ENCODE measurements at regions not wholly inside any gene's neighbourhood (a gene's known extent, or its start where the extent isn't known, plus 50 kb on each side); places are given as distances from the start of the nearest gene placed in this dataset.
"Not testable (repeated sequence)": the region's sequence is repeated elsewhere in the genome, so short reads cannot be mapped to it uniquely, and the experiment has no call there.

- DNase-seq: peak; percentile 90 to 96 (median 94)
Measured at GRCh38 chr2:7430869-7431641, 513.8 kb downstream of the RNF144A start.

DNA sequence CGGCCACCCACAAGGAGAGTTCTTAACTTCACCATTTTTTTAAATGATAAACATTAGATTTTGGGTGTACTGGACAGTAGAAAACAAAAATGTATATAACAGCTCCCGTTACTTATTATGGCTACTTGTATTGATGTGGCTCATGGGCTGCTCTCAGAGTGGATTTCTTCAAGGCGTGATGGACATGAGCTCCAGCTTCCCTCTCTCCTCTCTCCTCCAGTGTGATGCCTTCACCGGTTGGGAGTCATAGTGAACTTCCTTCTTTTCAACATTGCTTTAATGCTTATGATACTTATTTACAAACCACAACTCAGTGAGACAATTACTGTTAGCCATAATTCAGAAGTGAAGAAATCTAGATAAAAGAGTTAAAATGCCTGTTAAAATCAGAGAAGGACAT lies 515.2 kb downstream of the RNF144A start:
- peak; percentile 64 to 86 (median 78) for DNase-seq

- DNase-seq: peak in 1 of 4 experiments; percentile 15
Measured at GRCh38 chr2:7436096-7436906, 519.1 kb downstream of the RNF144A start.

GRCh38 chr2:7437141-7437540 lies 519.9 kb downstream of the RNF144A start:
- no peak for DNase-seq

DNA sequence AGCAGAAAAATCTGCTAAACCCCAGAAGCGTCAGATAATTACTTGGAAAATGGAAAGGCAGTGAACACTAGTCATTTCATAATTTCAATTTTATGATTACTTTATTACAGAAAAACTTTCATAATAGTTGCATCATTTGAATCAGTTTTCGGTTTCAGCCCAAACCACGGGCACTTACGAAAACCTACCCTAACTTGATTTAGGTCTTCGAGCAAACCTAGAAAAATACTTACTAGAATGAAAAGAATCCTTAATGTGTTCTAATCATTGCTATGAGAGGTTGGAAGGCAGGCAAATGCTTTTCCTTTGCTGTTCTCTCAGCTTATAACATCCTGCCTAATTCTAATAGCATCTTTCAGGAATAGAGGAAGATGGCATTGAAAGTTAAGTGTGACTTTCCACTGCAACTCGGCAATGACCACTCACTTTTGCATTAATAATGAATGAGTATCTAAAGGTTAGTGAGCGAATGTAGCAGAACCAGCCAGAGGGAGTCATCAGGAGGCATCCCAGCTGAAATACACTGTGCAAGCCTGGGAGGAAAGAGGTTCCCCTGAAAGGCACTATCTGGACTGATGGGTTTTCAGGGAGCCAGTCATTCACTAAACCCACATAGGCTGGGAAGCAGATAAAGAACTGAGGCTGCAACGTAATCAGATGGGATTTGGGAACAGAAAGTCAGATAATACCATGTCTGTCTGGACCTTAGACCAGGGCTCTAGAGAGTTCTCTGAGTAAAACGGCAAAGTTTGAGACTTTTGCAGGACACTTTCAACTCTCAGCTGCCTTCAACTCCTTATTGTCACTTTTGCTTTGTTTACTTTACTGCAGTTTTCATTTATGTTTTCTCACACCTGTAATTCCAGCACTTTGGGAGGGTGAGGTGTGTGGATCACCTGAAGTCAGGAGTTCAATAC lies 520.8 kb downstream of the RNF144A start:
- peak in 2 of 4 experiments; percentile 13 to 18 for DNase-seq

GRCh38 chr2:7438855-7439254 lies 521.6 kb downstream of the RNF144A start:
- no peak for DNase-seq

DNA sequence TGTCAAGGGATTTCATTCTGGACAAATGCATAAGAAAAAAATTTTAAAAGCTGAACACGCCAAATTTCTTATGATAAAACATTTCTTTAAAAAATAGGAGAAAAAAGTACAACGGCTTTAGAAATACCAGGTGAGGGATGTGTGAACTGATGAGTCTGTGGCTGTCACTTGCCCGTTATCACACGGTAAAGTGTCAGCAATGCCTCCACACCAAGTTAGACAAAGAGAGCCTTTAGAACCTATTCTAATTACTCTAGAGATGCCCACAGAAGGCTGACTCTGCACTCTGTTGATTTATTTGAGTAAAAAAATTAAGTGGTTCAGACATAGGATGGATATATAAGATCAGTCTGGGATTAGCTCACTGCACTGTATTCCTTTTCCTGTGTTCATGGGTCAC lies 523.8 kb downstream of the RNF144A start:
- no peak for DNase-seq

DNA sequence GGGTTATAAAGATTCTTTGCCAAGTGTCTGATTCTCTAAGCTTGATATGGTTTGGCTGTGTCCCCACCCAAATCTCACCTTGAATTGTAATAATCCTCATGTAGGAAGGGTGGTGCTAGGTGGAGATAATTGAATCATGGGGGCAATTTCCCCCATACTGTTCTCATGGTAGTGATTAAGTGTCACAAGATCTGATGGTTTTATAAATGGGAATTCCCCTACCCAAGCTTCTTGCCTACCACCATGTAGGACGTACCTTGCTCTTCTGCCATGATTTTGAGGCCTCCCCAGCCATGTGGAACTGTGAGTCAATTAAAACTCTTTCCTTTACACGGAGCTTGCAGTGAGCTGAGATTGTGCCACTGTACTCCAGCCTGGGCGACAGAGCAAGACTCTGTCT lies 524.6 kb downstream of the RNF144A start:
- DNase-seq: not testable (repeated sequence)

- no peak for DNase-seq
Measured at GRCh38 chr2:7444626-7445025, 527.4 kb downstream of the RNF144A start.

DNA sequence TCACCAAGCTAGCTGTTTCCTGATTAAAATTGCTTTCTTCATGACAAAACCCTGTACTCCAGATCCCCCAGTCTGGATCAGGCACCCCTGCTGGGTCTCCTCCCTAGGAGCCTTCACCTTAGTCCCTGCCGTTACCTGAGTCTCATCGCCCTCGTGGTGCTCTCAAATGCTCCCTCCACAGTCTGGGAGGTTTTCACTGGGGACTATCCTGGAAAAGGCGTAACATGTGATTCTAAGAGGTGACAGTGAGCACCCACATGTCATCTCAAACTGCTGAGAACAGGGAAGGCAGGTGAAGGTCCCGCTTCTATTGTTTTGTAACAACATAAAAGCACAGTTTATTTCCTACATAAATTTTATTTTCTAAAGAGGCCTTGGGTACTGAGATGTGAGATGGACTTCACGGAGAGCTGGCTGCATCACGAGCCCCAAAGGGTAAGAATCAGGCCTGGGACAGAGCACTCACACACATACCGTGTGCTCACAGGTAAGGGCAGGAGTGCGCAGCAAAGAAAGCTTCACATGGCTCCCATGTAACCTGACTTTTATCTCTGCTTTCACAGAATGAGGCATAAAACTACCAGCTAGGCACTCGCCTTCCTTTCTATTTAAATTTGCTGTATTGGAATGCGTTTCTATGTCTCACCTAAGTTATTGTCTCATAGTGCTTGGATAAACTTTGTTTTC lies 531.5 kb downstream of the RNF144A start:
- no peak for DNase-seq

- DNase-seq: no peak
Measured at GRCh38 chr2:7449298-7449697, 532.1 kb downstream of the RNF144A start.

DNA sequence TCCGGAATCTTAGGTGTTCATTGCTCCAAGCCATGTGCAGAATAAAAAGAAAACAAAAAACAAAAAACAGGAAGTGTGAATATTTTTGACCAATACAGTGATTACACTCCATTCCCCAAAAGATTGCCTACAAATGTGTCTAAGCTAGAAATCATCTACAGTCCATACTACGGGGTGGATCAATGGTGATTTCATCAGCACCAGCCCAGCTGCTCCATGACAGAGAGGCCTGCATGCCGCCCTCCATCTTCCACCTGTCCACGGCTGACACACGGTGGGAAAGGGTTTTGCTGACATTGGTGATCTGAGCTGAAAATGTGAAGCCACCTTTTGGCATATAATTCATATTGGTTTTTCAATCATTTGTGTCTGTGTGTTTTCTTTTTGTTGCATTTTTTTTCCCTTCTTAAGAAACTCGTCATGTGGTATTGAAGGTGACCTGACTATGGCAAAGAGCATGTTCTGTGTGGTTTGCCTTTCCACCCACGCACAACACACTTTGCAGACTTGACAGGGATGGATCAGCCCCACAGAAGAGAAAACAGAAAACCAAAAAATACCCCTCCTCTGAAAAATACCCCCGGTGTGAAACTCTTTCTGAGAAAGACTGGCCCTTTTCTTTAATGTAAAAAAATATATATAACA lies 533.1 kb downstream of the RNF144A start:
- DNase-seq: no peak

DNA sequence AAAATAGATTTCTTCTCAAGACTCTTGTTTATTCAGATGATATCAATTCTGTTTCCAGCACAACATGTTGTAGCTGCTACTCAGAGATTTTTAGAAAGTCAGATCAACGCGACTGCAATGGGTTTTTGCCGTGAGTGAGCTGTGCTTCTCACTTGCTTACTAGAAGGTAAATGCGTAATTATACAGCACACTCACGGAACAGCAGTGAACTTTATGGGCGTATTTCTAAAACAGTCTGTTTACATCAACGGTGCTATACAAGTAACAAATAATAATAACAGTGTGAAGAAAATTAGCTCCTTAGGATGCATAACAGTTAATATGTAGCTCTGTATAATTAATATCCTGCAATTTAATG lies 533.6 kb downstream of the RNF144A start:
- DNase-seq: no peak

GRCh38 chr2:7452110-7452876 lies 535.1 kb downstream of the RNF144A start:
- no peak for DNase-seq

DNA sequence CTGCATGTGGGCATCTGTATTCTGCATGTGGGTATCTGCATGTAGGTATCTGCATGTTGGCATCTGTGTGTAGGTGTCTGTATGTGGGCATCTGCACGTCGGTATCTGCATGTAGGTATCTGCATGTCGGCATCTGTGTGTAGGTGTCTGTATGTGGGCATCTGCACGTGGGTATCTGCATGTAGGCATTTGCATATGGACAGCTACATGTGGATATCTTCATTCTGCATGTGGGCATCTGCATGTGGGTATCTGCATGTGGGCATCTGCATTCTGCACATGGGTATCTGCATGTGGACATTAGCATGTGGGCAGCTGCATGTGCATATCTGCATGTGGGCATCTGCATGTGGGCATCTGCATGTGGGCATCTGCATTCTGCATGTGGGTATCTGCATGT lies 537.4 kb downstream of the RNF144A start:
- DNase-seq: no peak

DNA sequence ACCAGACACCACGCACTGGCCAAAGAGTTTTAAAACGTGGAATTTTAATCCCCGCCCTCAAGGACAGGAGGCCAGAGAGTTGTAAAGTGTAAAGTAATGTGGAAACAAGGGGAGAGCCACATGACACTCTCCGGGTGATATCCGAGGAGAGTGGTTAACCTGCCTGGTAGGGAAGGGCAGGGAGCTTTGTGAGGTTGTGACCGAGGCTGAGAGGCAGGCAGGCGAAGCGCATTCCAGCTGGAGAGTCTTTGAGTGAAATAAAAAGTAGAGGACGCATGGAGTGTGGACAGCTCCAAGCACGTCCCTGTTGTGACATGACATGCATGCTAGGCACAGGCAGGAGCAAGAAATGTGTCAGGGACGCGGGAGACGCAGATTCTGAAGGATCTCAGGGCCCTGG lies 539.5 kb downstream of the RNF144A start:
- DNase-seq: no peak

DNA sequence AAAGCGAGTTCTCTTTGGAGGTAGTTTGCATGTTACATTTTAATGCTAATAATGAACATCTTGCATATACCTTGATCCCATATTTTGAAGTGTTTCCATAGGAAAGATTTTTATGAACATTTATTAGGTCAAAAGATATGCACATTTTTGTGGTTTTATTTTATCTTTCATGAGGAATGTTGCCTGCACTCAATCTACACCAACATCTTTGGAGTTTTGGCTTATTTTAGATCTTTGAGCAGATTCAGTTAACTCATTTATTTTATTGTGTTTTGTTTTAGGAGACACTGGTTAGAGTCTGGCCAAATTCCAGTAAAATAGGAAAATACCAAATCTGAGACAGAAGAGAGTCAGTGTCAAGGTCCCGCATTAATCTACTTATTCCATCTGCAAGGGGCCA lies 540.9 kb downstream of the RNF144A start:
- no peak for DNase-seq

- DNase-seq: no peak
Measured at GRCh38 chr2:7467782-7468447, 550.7 kb downstream of the RNF144A start.

GRCh38 chr2:7468448-7468828 lies 551.2 kb downstream of the RNF144A start:
- DNase-seq: no peak

DNA sequence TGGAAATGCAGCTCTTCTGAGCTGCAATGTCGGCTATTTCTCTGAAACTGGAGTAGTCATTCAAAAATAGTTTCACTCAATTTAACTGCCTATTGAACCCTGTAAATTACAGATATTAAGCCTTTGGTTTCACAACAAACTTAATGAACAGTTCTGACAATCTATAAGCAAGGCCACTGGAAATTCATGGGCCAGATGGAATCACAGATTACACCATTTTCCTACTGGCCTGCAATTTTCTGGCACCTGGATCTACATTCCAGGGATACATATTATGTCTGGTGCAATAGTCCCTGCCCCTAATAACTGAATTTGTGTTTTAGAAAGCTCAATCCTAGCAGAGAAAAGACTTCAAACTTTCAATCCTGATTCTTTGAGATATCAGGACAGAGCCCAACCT lies 551.7 kb downstream of the RNF144A start:
- no peak for DNase-seq

DNA sequence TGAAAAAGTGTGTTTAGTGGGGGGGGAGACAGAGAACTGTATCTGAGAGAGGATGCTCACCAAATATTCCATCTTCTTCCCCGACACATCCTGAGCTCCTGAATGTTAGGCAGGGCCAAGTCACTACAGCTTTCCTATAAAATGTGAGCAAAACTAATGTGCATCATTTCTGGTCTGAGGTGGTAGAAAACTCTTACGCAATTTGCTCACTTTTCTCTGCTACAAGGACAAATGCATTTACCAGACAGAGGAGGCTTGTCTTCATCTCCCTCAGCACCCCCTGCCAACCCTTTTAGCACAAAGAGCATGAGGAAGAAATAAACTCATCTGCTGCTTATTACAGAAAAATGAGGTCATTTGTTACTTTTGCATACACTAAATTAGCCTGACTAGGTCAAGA lies 554.0 kb downstream of the RNF144A start:
- no peak for DNase-seq

Measured in suppressor macrophage (primary cell).